IMR-90 (cell line): ENCODE measurements at regions not wholly inside any gene's neighbourhood (a gene's known extent, or its start where the extent isn't known, plus 50 kb on each side); places are given as distances from the start of the nearest gene placed in this dataset.

Experiments used
- ATAC-seq: fragments of 200-7000 bp; cut with Tn5 transposase; 2 replicates; pipeline ENCODE4 v1.9.1; 2020; ENCODE audit warnings: low read depth, mild to moderate bottlenecking, moderate library complexity
- BruUV-seq: library from RNA; stranded (reverse); fragments of 400-500 nt; replicated peaks from 2 replicates; lab custom pipeline; 2021; lab: Mats Ljungman, UMichigan
- CTCF ChIA-PET: fragments of 300-600 bp; formaldehyde crosslinking; extraction: SDS; loops from one replicate; lab custom pipeline; 2021; ENCODE audit warnings: antibody characterized with exemption; lab: Yijun Ruan, JAX
- POLR2A ChIA-PET: fragments of 300-600 bp; sonication (Branson Sonifier 250); formaldehyde crosslinking; loops from one replicate; lab custom pipeline; 2022; ENCODE audit warnings: antibody characterized with exemption; ENCODE audit not compliant: unreplicated experiment; lab: Charles Lee
- DNase-seq: peaks from one replicate; pipeline ENCODE4 v3.0.0; 2013
- H2AFZ ChIP-seq: replicated peaks from 2 replicates; pipeline ENCODE3; 2013; ENCODE audit warnings: low read length, mild to moderate bottlenecking; ENCODE audit not compliant: poor library complexity
- H2AK5ac ChIP-seq: 2 replicates; pipeline ENCODE4 v1.6.1; 2013; ENCODE audit warnings: low read depth, low read length, inconsistent platforms
- H2AK9ac ChIP-seq: replicated peaks from 2 replicates; pipeline ENCODE3; 2013; ENCODE audit warnings: mild to moderate bottlenecking, low read depth, low read length, moderate library complexity; ENCODE audit not compliant: poor library complexity
- H2BK120ac ChIP-seq: 2 replicates; pipeline ENCODE4 v1.6.1; 2013; ENCODE audit warnings: low read depth, low read length, inconsistent platforms
- H2BK15ac ChIP-seq: 3 replicates; pipeline ENCODE4 v1.6.1; 2013; ENCODE audit warnings: low read depth, low read length, inconsistent platforms
- H2BK20ac ChIP-seq: 2 replicates; pipeline ENCODE4 v1.6.1; 2013; ENCODE audit warnings: low read depth, mild to moderate bottlenecking, inconsistent platforms, low read length, moderate library complexity
- H2BK5ac ChIP-seq: 2 replicates; pipeline ENCODE4 v1.6.1; 2013; ENCODE audit warnings: mild to moderate bottlenecking, low read depth, low read length, inconsistent platforms; ENCODE audit not compliant: poor library complexity, severe bottlenecking
- H3K14ac ChIP-seq: replicated peaks from 2 replicates; pipeline ENCODE4 v1.6.1; 2013; ENCODE audit warnings: low read depth, low read length, inconsistent platforms
- H3K18ac ChIP-seq: 2 replicates; pipeline ENCODE4 v1.6.1; 2013; ENCODE audit warnings: low read depth, low read length, control low read depth
- H3K23ac ChIP-seq: 2 replicates; pipeline ENCODE4 v1.6.1; 2013; ENCODE audit warnings: low read depth, low read length, inconsistent platforms
- H3K27ac ChIP-seq: 2 replicates; pipeline ENCODE4 v1.5.1; 2013; ENCODE audit warnings: mild to moderate bottlenecking, control low read depth, low read length; ENCODE audit not compliant: insufficient read depth
- H3K27me3 ChIP-seq: 2 replicates; pipeline ENCODE4 v1.6.1; 2013; ENCODE audit warnings: low read length; ENCODE audit not compliant: control insufficient read depth, insufficient read depth
- H3K36me3 ChIP-seq: 2 replicates; pipeline ENCODE4 v1.6.1; 2013; ENCODE audit warnings: low read length, mixed read lengths; ENCODE audit not compliant: control insufficient read depth, insufficient read depth
- H3K4ac ChIP-seq: 2 replicates; pipeline ENCODE4 v1.6.1; 2013; ENCODE audit warnings: low read depth, low read length, inconsistent platforms
- H3K4me1 ChIP-seq: 2 replicates; pipeline ENCODE4 v1.6.1; 2013; ENCODE audit warnings: low read length, mixed read lengths; ENCODE audit not compliant: control insufficient read depth, insufficient read depth
- H3K4me2 ChIP-seq: 2 replicates; pipeline ENCODE4 v1.6.1; 2013; ENCODE audit warnings: low read depth, mild to moderate bottlenecking, control low read depth, low read length, moderate library complexity
- H3K4me3 ChIP-seq: 2 replicates; pipeline ENCODE4 v1.5.1; 2013; ENCODE audit warnings: low read depth, mild to moderate bottlenecking, control low read depth, low read length, moderate library complexity; ENCODE audit not compliant: insufficient read depth
- H3K56ac ChIP-seq: 2 replicates; pipeline ENCODE4 v1.6.1; 2013; ENCODE audit warnings: low read length, inconsistent platforms; ENCODE audit not compliant: insufficient read depth; ENCODE audit errors: extremely low read depth
- H3K79me1 ChIP-seq, 2 experiments: 2 replicates each; pipeline ENCODE4 v1.6.1; 2013; ENCODE audit warnings: low read length in 2 of 2, inconsistent platforms in 1 of 2, low read depth in 1 of 2
- H3K9ac ChIP-seq: 2 replicates; pipeline ENCODE4 v1.6.1; 2013; ENCODE audit warnings: low read depth, low read length, control low read depth
- H3K9me1 ChIP-seq: 2 replicates; pipeline ENCODE4 v1.6.1; 2013; ENCODE audit warnings: low read length, inconsistent platforms; ENCODE audit not compliant: insufficient read depth
- H3K9me3 ChIP-seq: 2 replicates; pipeline ENCODE4 v1.6.1; 2013; ENCODE audit warnings: low read length; ENCODE audit not compliant: control insufficient read depth, insufficient read depth
- H4K20me1 ChIP-seq: 2 replicates; pipeline ENCODE4 v1.6.1; 2013; ENCODE audit warnings: low read length, inconsistent platforms; ENCODE audit not compliant: insufficient read depth
- H4K5ac ChIP-seq: 2 replicates; pipeline ENCODE4 v1.6.1; 2013; ENCODE audit warnings: mild to moderate bottlenecking, low read depth, low read length, control low read depth
- H4K8ac ChIP-seq, 2 experiments: 2 replicates each; pipeline ENCODE4 v1.6.1; 2013; ENCODE audit warnings: low read depth in 2 of 2, low read length in 2 of 2, control low read depth in 1 of 2, inconsistent platforms in 1 of 2
- H4K91ac ChIP-seq: 2 replicates; pipeline ENCODE4 v1.6.1; 2013; ENCODE audit warnings: low read depth, low read length, inconsistent platforms; ENCODE audit not compliant: insufficient read depth
- CTCF ChIP-seq: conservative IDR thresholded peaks from 2 replicates; pipeline ENCODE4 v1.5.1; 2012; ENCODE audit warnings: mild to moderate bottlenecking, low read depth, low read length, improper control_type of control experiment
- ELK1 ChIP-seq: fragments of 150-350 bp; IDR thresholded peaks from 2 replicates; pipeline ENCODE4 v1.6.1; 2016; ENCODE audit warnings: low read depth, mild to moderate bottlenecking, low read length, moderate library complexity, borderline replicate concordance
- NFE2L2 ChIP-seq: fragments of 150-350 bp; IDR thresholded peaks from 2 replicates; pipeline ENCODE4 v1.6.1; 2016; ENCODE audit warnings: low read depth, mild to moderate bottlenecking, low read length
- RAD21 ChIP-seq: IDR thresholded peaks from 2 replicates; pipeline ENCODE4 v1.6.1; 2012; ENCODE audit warnings: low read length, improper control_type of control experiment
- SMC3 ChIP-seq: fragments of 150-350 bp; IDR thresholded peaks from 2 replicates; pipeline ENCODE4 v1.6.1; 2016; ENCODE audit warnings: low read depth, mild to moderate bottlenecking, antibody characterized with exemption, low read length, moderate library complexity
- dilution Hi-C: fragments of 300-500 bp; cut with HindIII; formaldehyde crosslinking; loops from one replicate; pipeline ENCODE4 v1.14.3; 2018; ENCODE audit warnings: low sequenced_read_pairs; ENCODE audit not compliant: unreplicated experiment
- in situ Hi-C: fragments of 300-500 bp; cut with MboI; formaldehyde crosslinking; loops from 3 replicates; pipeline ENCODE4 v1.14.3; 2019; ENCODE audit warnings: low sequenced_read_pairs, inconsistent platforms, mixed read lengths
- intact Hi-C: fragments of 100-400 bp; cut with micrococcal nuclease; formaldehyde crosslinking; loops from 2 replicates; pipeline ENCODE4 v1.10.0; 2022

- Histone ChIP-seq H2BK15ac (0 out of 3 replicates have a peak overlapping the region, but pooled peaks have one; percentile 26), H4K20me1 (no peaks in the 10 kb centered on the region), H3K9me3 (no peaks in the 10 kb centered on the region), H2BK5ac (no peak overlapping the region), H3K23ac (no peak overlapping the region), H2AK5ac (no peak overlapping the region), H3K27ac (no peak overlapping the region), H4K5ac (no peak overlapping the region), H3K4me3 (no peak overlapping the region), H4K91ac (no peak overlapping the region), H4K8ac (no peak overlapping the region), H3K4ac (no peak overlapping the region), H3K4me1 (peaks cover 4% of the 10 kb centered on the region; the same call in 1 of the 2 replicates), H3K9me1 (peaks cover 5% of the 10 kb centered on the region; the same call in 1 of the 2 replicates), H3K36me3 (no peaks in the 10 kb centered on the region), H3K14ac (no peak overlapping the region), H3K79me1 (no peaks in the 10 kb centered on the region), H2BK120ac (no peak overlapping the region), H3K27me3 (no peaks in the 10 kb centered on the region), H2AK9ac (no peak overlapping the region), H3K56ac (no peak overlapping the region), H2AFZ (no peak overlapping the region), H2BK20ac (0 out of 2 replicates have a peak overlapping the region, but pooled peaks have one; percentile 8), H3K4me2 (no peak overlapping the region), H3K18ac (no peak overlapping the region), H3K9ac (no peak overlapping the region)
- POLR2A ChIA-PET, result interaction anchor here (0.5 kb wide), 1 partner anchor 267 kb away, joined by 5 read pairs; no protein-coding TSS in a partner anchor
- in situ Hi-C loops, result loop anchor here (25.0 kb wide), 2 partner anchors 373 to 1023 kb away; partner anchors contain the start of gene CDH11
- no TSS peak for BruUV-seq
- intact Hi-C loops, result loop anchor here (5.0 to 10.0 kb wide), 3 partner anchors 373 to 1028 kb away; no protein-coding TSS in a partner anchor
- no peak for TF ChIP-seq NFE2L2
- TF ChIP-seq SMC3, result peak; percentile 38
- peak; percentile 51 for TF ChIP-seq RAD21
- no peak for TF ChIP-seq ELK1
- TF ChIP-seq CTCF, result peak; percentile 47
- CTCF ChIA-PET, result interaction anchor here (0.8 to 1.2 kb wide), 3 partner anchors 15 to 756 kb away, joined by 3 to 5 read pairs (median 3); no protein-coding TSS in a partner anchor
- DNase-seq, result peak; percentile 11
- peak; percentile 65; the same call in 1 of the 2 replicates for ATAC-seq
- dilution Hi-C loops, result no loop called here
These were observed 1032.2 kb downstream of the CDH11 start for GRCh38 chr16:64089697-64090096.
